ENCODE measurements at regions not wholly inside any gene's neighbourhood (a gene's known extent, or its start where the extent isn't known, plus 50 kb on each side); places are given as distances from the start of the nearest gene placed in this dataset.

DNA sequence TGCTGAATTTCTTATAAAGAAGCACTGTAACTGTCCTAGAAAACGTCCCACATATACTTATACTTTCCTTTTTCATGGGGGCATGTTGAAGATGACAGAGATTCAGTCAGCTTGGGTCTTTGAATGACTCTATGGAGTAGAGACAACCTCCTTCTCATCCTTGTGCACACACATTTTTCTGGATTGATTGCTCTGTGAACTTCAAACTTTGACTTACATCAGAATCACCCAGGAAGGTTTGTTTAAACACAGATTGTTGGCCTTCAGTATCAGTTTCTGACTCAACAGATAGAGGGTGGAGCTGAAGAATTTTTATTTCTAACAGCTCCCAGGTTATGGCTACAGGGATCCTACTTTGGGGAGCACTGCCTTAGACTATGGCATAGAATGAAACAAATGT is 97.6 kb upstream of the DGKB start:
- no peak for DNase-seq (ENCODE audit: low read depth)
- TF ChIP-seq, protein P1, sequence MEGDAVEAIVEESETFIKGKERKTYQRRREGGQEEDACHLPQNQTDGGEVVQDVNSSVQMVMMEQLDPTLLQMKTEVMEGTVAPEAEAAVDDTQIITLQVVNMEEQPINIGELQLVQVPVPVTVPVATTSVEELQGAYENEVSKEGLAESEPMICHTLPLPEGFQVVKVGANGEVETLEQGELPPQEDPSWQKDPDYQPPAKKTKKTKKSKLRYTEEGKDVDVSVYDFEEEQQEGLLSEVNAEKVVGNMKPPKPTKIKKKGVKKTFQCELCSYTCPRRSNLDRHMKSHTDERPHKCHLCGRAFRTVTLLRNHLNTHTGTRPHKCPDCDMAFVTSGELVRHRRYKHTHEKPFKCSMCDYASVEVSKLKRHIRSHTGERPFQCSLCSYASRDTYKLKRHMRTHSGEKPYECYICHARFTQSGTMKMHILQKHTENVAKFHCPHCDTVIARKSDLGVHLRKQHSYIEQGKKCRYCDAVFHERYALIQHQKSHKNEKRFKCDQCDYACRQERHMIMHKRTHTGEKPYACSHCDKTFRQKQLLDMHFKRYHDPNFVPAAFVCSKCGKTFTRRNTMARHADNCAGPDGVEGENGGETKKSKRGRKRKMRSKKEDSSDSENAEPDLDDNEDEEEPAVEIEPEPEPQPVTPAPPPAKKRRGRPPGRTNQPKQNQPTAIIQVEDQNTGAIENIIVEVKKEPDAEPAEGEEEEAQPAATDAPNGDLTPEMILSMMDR (IDR thresholded peaks at IDR 0.05; ENCODE audit: control insufficient read depth, insufficient read depth, low read depth, low read length, missing control alignments) = no peak
- no peak overlapping the region for H3K4me3 ChIP-seq (ENCODE audit: control insufficient read depth, low read depth, low read length)

DNA sequence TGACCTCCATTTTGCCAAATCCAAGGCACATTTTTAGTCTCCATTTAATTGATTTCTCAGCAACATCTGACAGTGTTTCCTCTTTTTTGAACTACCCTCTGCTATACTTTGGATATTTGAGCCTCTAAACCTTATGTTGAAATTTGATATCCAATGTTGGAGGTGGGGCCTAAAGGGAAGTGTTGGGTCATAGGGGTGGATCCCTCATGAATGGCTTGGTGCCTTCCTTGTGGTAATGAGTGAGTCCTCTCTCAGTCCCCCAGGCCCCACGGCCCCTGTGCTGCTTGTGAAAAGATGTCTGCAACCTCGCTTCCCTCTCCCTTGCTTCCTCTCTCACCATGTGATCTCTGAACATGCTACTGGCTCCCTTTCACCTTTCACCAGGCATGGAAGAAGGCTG is 96.8 kb upstream of the DGKB start:
- no peak overlapping the region for H3K4me3 ChIP-seq (ENCODE audit: control insufficient read depth, low read depth, low read length)
- TF ChIP-seq, protein P1 (IDR thresholded peaks at IDR 0.05; ENCODE audit: control insufficient read depth, insufficient read depth, low read depth, low read length, missing control alignments) = no peak
- DNase-seq (ENCODE audit: low read depth) = no peak

DNA sequence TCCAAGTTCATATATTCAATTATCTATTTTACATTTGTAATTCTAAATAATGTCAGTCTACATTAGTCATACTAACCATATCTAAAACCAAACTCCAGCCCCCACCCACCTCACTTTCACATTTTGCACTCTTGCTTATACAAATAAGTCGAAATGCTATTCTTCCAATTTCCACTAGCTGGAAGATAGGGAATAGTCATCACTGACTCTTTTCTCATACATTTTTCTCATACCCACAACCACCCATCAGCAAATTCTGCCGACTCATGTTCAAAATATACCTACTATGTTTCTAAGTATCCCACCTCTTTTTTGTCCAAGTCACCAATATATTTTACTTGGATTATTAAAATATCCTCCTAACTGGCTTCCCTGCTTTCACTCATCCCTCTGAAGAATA is 93.2 kb upstream of the DGKB start:
- DNase-seq (ENCODE audit: low read depth) = no peak
- TF ChIP-seq, protein P1 (IDR thresholded peaks at IDR 0.05; ENCODE audit: control insufficient read depth, insufficient read depth, low read depth, low read length, missing control alignments) = no peak
- H3K4me3 ChIP-seq (ENCODE audit: control insufficient read depth, low read depth, low read length) = no peak overlapping the region

DNA sequence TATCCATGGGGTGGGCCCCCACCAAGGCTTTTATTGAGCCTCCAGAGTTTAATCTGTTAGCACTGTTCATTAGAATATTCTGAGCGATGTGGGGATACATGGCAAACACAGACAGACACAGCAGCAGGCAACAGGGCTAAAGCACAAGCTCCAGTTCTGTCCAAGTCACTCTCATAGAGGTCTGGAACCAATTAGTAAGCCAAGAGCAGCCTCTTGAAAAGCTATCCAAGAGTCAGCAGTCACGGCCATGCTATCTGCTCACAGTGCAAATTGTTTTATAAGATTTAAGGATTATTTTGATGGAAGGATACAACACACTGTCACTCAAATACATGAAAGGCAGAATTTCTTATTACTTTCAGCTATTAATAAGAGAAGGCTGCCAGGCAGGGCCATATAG is 86.4 kb upstream of the DGKB start:
- TF ChIP-seq, protein P1 (IDR thresholded peaks at IDR 0.05; ENCODE audit: control insufficient read depth, insufficient read depth, low read depth, low read length, missing control alignments) = no peak
- DNase-seq (ENCODE audit: low read depth) = peak; percentile 4
- H3K4me3 ChIP-seq (ENCODE audit: control insufficient read depth, low read depth, low read length) = no peak overlapping the region

DNA sequence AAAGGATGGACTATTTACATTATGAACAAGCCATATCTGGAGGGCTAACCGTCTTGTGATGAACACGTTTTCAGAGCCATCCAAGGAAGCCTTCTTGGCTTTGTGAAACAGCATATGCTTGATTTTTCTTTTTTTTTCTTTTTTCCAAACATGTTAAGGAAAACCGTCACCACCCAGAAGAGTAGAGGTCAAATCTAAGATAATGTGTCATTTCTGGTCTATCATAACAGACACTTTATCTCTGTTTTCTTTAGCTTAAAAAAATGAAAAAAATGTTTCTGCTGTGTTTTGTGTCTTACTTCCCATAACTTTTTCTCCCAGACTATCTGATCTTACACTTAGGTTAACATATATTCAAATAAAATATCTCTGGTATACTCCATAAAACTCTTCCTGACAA is 76.1 kb upstream of the DGKB start:
- TF ChIP-seq, protein P1 (IDR thresholded peaks at IDR 0.05; ENCODE audit: control insufficient read depth, insufficient read depth, low read depth, low read length, missing control alignments) = no peak
- no peak for DNase-seq (ENCODE audit: low read depth)
- no peak overlapping the region for H3K4me3 ChIP-seq (ENCODE audit: control insufficient read depth, low read depth, low read length)

DNA sequence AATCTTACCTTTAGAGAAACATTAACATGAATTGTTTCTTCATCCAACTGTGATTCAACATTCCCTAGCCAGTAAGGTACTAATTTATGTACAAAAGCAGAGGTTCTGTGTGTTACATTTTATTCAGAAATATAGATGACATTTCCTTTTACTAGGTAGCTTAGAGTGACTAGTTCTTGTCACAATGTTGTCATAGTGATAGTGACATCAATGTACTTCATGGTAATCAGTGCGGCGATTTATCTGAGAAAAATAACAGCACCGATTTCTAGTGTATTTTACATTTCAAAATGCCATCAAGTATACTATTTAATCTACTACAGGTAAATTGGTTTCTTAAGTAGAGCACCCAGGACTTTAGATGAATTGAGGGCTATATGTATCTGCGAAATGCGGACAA is 72.1 kb upstream of the DGKB start:
- TF ChIP-seq, protein P1 (IDR thresholded peaks at IDR 0.05; ENCODE audit: control insufficient read depth, insufficient read depth, low read depth, low read length, missing control alignments) = no peak
- DNase-seq (ENCODE audit: low read depth) = no peak

More for the DNA sequence above, 72.1 kb upstream of the DGKB start:
- no peak overlapping the region for H3K4me3 ChIP-seq (ENCODE audit: control insufficient read depth, low read depth, low read length)

All from AG09309 (cell line).